Hepatocyte (in vitro differentiated cells): ENCODE measurements at regions not wholly inside any gene's neighbourhood (a gene's known extent, or its start where the extent isn't known, plus 50 kb on each side); places are given as distances from the start of the nearest gene placed in this dataset. TPM values are rescaled to one million over a fixed set of nuclear protein-coding genes. Genes with fewer than 3 reads are reported as not detected.

Experiments
- DNase-seq: peaks from one replicate; pipeline ENCODE4 v3.0.0-alpha.2; 2016; ENCODE audit warnings: low spot score
- H2AFZ ChIP-seq: fragments of 200-600 bp; sonication (generic); 2 replicates; pipeline ENCODE4 v1.6.0; 2016; ENCODE audit warnings: antibody characterized with exemption, mild to moderate bottlenecking
- H3K27ac ChIP-seq: fragments of 200-600 bp; sonication (generic); 2 replicates; pipeline ENCODE4 v1.5.1; 2016; ENCODE audit warnings: mild to moderate bottlenecking
- H3K27me3 ChIP-seq: fragments of 200-600 bp; sonication (generic); 2 replicates; pipeline ENCODE4 v1.6.1; 2016
- H3K36me3 ChIP-seq: fragments of 200-600 bp; sonication (generic); replicated peaks from 2 replicates; pipeline ENCODE4 v1.5.1; 2016; ENCODE audit warnings: low read depth; ENCODE audit not compliant: insufficient read depth
- H3K4me1 ChIP-seq: fragments of 200-600 bp; sonication (generic); 2 replicates; pipeline ENCODE4 v1.5.1; 2016; ENCODE audit warnings: mild to moderate bottlenecking, moderate library complexity; ENCODE audit not compliant: insufficient read depth
- H3K4me2 ChIP-seq: fragments of 200-600 bp; sonication (generic); 2 replicates; pipeline ENCODE4 v1.6.0; 2016
- H3K4me3 ChIP-seq: fragments of 200-600 bp; sonication (generic); 2 replicates; pipeline ENCODE4 v1.5.1; 2016; ENCODE audit warnings: mild to moderate bottlenecking
- H3K79me2 ChIP-seq: fragments of 200-600 bp; sonication (generic); 2 replicates; pipeline ENCODE4 v1.6.0; 2017; ENCODE audit warnings: mild to moderate bottlenecking
- H3K9me2 ChIP-seq: fragments of 200-600 bp; sonication (generic); replicated peaks from 2 replicates; pipeline ENCODE4 v1.6.0; 2017; ENCODE audit warnings: mild to moderate bottlenecking; ENCODE audit not compliant: insufficient read depth
- H3K9me3 ChIP-seq: fragments of 200-600 bp; sonication (generic); 2 replicates; pipeline ENCODE4 v1.5.1; 2016; ENCODE audit warnings: low read depth, mild to moderate bottlenecking
- H4K20me1 ChIP-seq: fragments of 200-600 bp; sonication (generic); 2 replicates; pipeline ENCODE4 v1.6.0; 2016; ENCODE audit warnings: mild to moderate bottlenecking; ENCODE audit not compliant: insufficient read depth, poor library complexity, severe bottlenecking
- CTCF ChIP-seq: fragments of 200-600 bp; sonication (generic); IDR thresholded peaks from 2 replicates; pipeline ENCODE4 v1.5.1; 2016; ENCODE audit warnings: antibody characterized with exemption, mild to moderate bottlenecking; ENCODE audit not compliant: poor library complexity
- EZH2phosphoT487 ChIP-seq: fragments of 200-600 bp; sonication (generic); IDR thresholded peaks from one replicate; pipeline ENCODE4 v1.6.1; 2018; ENCODE audit warnings: antibody characterized with exemption, mild to moderate bottlenecking, low read depth, moderate library complexity; ENCODE audit not compliant: unreplicated experiment, severe bottlenecking
- WGBS: methylation state at CpG from one replicate; pipeline ENCODE4 v1.1.6; 2016; ENCODE audit warnings: low lambda C conversion rate; ENCODE audit errors: missing lambda C conversion rate; 5-methylcytosine and 5-hydroxymethylcytosine counted together
- microRNA-seq: library from miRNA; unstranded; fragments of <30 nt; microRNA quantifications from one replicate; pipeline ENCODE4, GENCODE V29; 2017
- small RNA-seq: library from RNA; depleted of rRNA; stranded (forward); fragments of <200 nt; gene quantifications from one replicate; pipeline ENCODE3, GENCODE V24; 2014

GRCh38 chr14:106883218-106883692 lies 1356.9 kb downstream of the TMEM121 start:
- H3K36me3 ChIP-seq = no peaks in the 10 kb centered on the region
- TF ChIP-seq CTCF (peak; percentile 3), EZH2phosphoT487 (no peak)

More at GRCh38 chr14:106883218-106883692, 1356.9 kb downstream of the TMEM121 start:
- no peak overlapping the region for H3K27ac ChIP-seq
- no peak overlapping the region for H2AFZ ChIP-seq
- H3K4me1 ChIP-seq = no peaks in the 10 kb centered on the region
- no peak overlapping the region for H3K4me2 ChIP-seq
- no peak overlapping the region for H3K4me3 ChIP-seq
- no peaks in the 10 kb centered on the region for H3K9me3 ChIP-seq
- H3K79me2 ChIP-seq = no peaks in the 10 kb centered on the region
- no peaks in the 10 kb centered on the region for H3K27me3 ChIP-seq
- WGBS = 81% methylated on average over 17 of the region's 44 CpGs
- H4K20me1 ChIP-seq = no peaks in the 10 kb centered on the region
- no peak for DNase-seq
- H3K9me2 ChIP-seq = no peaks in the 10 kb centered on the region

Small RNA genes lying in the stretch of these regions (microRNA-seq; reads per million reads assigned to microRNA genes)
- not detected for gene MIR4507
- not detected for gene MIR4537
- not detected for gene MIR4538
- gene MIR4539 = not detected
- not detected for gene MIR5195
- not detected for gene MIR8071-1
- gene MIR8071-2 = not detected

Small RNA genes lying in the stretch of these regions (small RNA-seq; reads per million reads assigned to genes)
- gene AC244452.1 (not detected), gene IGHD1-1 (not detected), gene IGHD1-14 (not detected), gene IGHD1-20 (not detected), gene IGHD1-26 (not detected), gene IGHD1-7 (not detected), gene IGHD2-15 (not detected), gene IGHD2-2 (not detected), gene IGHD2-21 (not detected), gene IGHD2-8 (not detected), gene IGHD3-10 (not detected), gene IGHD3-16 (not detected), gene IGHD3-22 (not detected), gene IGHD3-3 (not detected), gene IGHD3-9 (not detected), gene IGHD4-11 (not detected), gene IGHD4-17 (not detected), gene IGHD4-23 (not detected), gene IGHD4-4 (not detected), gene IGHD5-12 (not detected), gene IGHD5-18 (not detected), gene IGHD5-24 (not detected), gene IGHD5-5 (not detected), gene IGHD6-13 (not detected), gene IGHD6-19 (not detected), gene IGHD6-25 (not detected), gene IGHD6-6 (not detected), gene IGHD7-27 (not detected), gene IGHJ1 (not detected), gene IGHJ1P (not detected), gene IGHJ2 (not detected), gene IGHJ2P (not detected), gene IGHJ3 (not detected), gene IGHJ3P (not detected), gene IGHJ4 (not detected), gene IGHJ5 (not detected), gene IGHJ6 (not detected), gene IGHV1-12 (not detected), gene IGHV1-14 (not detected), gene IGHV3-19 (not detected), gene IGHV3-57 (not detected), gene IGHV3-76 (not detected), gene IGHV5-78 (not detected), gene IGHV7-40 (not detected), gene IGHVII-1-1 (not detected), gene IGHVII-15-1 (not detected), gene IGHVII-22-1 (not detected), gene IGHVII-28-1 (not detected), gene IGHVII-33-1 (not detected), gene IGHVII-40-1 (not detected), gene IGHVII-44-2 (not detected), gene IGHVII-46-1 (not detected), gene IGHVII-49-1 (not detected), gene IGHVII-51-2 (not detected), gene IGHVII-53-1 (not detected), gene IGHVII-60-1 (not detected), gene IGHVII-62-1 (not detected), gene IGHVII-67-1 (not detected), gene IGHVII-74-1 (not detected), gene IGHVII-78-1 (not detected), gene IGHVIII-11-1 (not detected), gene IGHVIII-13-1 (not detected), gene IGHVIII-2-1 (not detected), gene IGHVIII-22-2 (not detected), gene IGHVIII-25-1 (not detected), gene IGHVIII-26-1 (not detected), gene IGHVIII-38-1 (not detected), gene IGHVIII-5-1 (not detected), gene IGHVIII-5-2 (not detected), gene IGHVIII-67-2 (not detected), gene IGHVIII-67-3 (not detected), gene IGHVIII-67-4 (not detected), gene IGHVIII-76-1 (not detected), gene IGHVIII-82 (not detected), gene MIR4507 (not detected), gene MIR4537 (not detected), gene MIR4538 (not detected), gene MIR4539 (not detected), gene MIR5195 (not detected), gene MIR8071-1 (not detected), gene MIR8071-2 (not detected), gene RNA5SP389 (not detected)
